Islet of Langerhans (tissue), 1 donor: ENCODE measurements at regions not wholly inside any gene's neighbourhood (a gene's known extent, or its start where the extent isn't known, plus 50 kb on each side); places are given as distances from the start of the nearest gene placed in this dataset.
A peak's percentile ranks its signal among the peaks of the same experiment; 100 is the strongest.

Experiments
- FAIRE-seq: peaks from one replicate; lab custom pipeline; 2011; peaks lifted over from hg19 to GRCh38; lab: Jason Lieb, UNC

DNA sequence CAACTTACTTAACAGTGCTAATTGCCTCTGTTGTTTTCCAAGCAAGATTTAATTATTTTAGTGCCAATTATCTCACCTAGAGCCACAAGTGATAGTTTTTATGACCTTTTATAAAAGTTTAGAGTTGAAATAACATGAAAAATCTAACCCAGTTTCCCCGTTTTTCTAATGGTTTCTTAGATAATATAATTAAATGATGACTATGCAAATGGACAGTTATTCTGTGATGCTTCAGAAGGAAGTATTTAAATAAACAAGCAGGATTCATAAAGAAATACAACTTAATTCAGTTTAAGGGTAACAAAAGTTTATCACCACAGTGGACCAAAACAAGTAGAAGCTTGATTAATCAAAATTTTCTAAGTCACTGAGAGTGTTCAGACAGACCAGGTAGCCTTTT is 721.2 kb upstream of the SOX9 start:
- FAIRE-seq = no peak

GRCh38 chr17:71402007-71402406 is 718.8 kb upstream of the SOX9 start:
- no peak for FAIRE-seq

DNA sequence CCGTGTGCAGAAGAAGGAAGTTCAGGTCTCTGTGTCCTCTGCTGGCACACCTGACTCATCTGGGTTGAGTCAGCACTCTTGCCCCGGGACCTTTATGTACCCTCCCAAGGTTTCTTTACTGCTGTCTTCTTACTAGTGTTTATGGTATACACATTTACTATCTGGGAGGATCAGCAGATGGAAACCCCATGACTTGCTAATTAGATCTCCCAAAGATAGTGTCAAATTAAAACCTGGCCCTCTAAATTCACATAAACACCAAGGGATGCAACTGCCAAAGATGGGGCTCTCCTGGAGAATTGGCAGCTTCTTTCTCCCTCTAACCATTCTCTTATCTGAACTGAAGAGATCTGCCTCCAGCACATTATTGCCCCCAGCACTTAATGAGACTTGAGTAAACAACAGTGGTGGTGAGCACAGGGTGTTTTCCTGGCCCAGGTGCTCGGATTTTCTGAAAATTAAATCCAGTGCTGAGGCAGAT is 718.1 kb upstream of the SOX9 start:
- FAIRE-seq = no peak

GRCh38 chr17:71405101-71405500 is 715.7 kb upstream of the SOX9 start:
- no peak for FAIRE-seq

- FAIRE-seq = no peak
Measured at GRCh38 chr17:71407981-71408380, 712.8 kb upstream of the SOX9 start.

DNA sequence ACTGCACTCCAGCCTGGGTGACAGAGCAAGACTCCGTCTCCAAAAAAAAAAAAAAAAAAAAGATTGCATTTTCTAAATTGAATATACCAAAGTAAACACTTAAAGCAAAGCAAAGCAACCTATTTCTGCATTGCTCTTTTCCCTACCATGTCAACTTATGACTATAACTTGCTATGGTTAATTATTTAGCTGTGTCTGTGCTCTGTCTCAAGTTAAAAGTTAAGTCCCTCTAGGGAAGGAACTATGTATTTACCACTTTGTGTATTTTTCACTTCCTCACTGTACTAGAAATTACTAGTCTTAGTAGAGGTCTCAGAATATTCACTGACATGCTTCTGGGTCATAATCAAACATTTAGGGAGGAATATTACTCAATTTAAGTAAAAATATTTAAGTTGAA is 711.7 kb upstream of the SOX9 start:
- FAIRE-seq = no peak

DNA sequence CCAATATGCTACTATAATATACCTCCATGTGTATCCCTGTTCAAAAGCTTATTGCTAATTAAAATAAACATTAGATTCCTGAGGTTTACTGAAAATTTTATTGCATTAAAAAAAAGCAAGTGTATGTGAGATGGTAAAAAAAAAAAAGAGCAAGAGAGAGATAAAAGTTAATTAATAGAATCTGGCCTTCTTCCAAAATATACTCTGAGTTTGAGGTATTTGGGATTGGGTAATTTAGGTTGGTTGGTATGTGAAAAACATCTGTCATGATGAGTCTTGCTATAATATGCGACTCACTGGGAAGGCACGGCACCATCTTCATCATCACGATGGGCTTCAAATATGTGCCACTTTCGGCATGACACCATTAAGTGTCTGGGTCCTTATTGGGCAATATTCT is 711.1 kb upstream of the SOX9 start:
- no peak for FAIRE-seq

DNA sequence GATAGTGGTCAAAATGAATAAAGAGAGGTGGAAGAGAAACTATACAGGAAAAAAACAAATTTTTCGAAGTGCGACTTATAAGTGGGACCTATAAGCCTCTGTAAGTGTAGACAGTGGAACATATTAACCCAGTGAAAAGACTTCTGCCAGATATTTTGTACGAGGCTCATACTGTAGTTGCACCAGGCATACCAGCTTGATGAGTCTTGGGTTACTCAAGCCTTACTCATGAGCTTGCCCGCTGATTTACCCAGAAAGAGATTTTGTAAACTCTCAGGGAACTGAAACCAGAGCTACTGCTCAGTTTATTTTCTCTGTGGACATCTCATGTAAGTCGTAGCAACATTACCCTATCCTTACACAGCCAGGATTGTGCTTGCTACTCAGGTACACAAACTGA is 708.0 kb upstream of the SOX9 start:
- no peak for FAIRE-seq

GRCh38 chr17:71413935-71414334 is 706.9 kb upstream of the SOX9 start:
- no peak for FAIRE-seq

DNA sequence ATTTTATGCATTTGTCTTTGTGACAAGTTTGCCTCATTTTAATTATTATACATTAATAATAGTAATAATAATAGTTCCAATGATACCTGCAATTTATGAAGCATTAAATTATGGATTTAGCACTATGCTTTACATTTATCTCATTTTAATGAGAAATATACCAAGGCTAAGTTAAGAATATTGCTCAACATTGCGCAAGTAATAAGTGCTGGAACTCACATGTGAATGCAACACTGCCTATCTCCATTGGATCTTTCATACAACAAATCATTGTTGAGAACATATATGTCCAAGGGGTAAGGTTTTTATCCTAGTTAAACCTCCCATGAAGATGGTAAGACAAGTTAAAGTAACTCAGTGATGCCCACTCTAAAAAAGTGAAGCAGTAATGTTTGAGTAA is 703.7 kb upstream of the SOX9 start:
- FAIRE-seq = no peak

DNA sequence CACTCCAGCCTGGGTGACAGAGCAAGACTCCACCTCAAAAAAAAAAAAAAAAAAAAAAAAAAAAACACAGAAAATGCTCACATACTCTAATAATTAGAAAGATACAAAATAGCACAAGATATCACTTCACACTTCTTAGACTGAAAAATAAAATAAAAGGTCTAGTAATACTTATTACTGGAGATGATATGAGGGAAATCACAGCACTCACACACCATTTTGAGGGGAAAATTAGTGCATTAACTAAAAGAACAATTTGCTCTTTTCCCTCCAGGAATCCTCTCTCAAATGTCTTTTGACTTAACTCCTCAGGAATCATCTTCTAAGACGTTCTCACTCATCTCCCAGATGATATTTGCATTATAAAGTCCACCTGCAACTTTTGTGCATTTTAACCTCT is 697.9 kb upstream of the SOX9 start:
- no peak for FAIRE-seq

GRCh38 chr17:71423871-71424546 is 696.8 kb upstream of the SOX9 start:
- peak; percentile 13 for FAIRE-seq

DNA sequence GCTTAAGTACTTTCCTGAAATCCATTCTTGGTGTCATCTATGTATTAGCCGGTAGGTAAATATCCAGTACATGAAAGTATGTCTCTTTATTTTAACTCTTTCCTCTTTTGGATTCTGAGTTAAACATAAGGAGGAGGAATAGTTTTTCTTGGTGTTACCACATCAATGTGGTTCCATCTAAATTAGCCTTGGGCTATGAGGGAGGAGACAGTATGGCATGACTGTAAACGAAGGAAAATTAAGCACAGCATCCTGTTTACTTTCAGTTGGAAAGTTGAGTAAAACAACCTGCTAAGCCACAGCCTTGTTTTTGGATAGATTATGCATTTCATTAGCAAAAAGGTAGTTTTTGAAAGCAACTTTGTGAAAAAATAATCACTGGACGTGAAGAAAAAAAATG is 693.0 kb upstream of the SOX9 start:
- FAIRE-seq = no peak

DNA sequence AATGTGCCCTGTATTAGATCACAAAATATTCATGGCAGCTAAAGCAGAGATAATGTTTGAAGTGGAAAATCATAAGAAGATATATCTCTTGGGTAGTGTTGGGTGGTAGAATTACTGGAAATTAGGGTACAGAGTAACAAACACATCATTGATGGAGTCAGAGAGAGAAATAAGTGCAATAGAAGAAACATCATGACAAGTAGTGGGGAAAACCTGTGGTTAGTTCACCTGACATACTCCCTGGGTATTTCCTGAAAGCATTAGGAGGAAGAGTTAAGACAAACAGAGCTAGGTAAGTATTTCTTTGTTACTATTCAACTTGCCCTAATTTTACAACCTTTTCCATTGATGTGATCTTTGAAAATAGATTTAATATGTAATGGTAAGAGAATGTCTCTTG is 691.9 kb upstream of the SOX9 start:
- no peak for FAIRE-seq

- FAIRE-seq = no peak
Measured at GRCh38 chr17:71430281-71430680, 690.5 kb upstream of the SOX9 start.

DNA sequence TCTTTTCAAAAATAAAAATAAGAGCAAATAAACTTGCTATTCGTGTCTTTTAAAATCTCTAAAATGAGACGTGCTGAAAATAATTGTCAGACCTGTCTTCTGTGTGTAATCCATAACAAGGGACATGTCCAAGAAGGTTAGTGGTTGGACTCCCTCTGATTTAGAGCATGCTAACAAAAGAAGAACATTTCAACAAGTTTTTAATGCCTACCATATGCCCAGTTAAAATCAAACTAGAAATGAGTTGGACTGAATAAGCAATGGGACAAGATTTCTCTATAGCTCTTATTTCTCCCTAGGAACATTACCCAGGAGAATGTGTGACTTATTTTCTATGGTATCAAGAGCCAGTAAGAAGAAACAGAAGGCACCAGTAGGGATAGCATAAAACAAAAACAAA is 689.7 kb upstream of the SOX9 start:
- FAIRE-seq = no peak

DNA sequence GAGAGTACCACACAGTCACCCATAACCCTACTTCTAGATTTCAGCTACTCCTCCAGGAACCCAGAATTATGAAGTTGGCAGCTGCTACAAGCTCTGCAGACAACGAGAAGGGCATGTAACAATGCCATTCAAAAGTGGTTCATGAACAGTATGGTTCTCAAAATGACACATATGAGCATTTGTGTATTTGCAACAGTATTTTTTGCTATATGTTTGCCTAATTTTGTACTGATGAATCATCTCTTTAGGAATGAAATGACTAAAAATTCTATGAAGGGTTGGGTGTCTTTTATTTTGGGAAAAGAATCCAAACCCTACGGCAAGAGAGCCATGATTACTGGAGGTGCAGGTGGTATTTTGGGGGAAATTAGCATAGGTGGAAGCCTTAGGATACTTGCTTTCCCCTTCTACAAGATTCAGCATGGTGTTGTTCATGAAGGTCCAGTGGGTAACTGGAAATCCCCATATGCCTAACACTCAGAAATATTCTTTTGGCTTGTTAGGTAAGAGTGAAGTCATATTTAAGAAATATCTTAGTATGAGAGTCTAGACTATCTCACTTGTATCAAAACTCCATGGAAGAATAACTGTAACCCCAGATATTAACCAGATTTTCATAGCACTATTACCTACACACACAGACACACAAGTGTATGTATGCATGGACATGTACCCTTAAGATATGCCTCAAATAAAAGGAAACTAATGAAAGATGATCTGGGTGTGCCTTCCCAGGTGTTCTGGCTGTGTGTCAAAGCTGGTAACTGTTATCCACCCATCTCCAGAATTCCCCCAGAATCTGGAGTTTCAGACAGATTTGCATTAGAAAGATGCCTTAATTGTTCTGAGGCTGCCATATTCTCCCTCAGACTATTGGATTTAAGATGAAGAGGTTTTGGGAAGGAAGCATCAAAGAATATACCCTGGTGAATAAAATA is 688.2 kb upstream of the SOX9 start:
- FAIRE-seq = no peak

DNA sequence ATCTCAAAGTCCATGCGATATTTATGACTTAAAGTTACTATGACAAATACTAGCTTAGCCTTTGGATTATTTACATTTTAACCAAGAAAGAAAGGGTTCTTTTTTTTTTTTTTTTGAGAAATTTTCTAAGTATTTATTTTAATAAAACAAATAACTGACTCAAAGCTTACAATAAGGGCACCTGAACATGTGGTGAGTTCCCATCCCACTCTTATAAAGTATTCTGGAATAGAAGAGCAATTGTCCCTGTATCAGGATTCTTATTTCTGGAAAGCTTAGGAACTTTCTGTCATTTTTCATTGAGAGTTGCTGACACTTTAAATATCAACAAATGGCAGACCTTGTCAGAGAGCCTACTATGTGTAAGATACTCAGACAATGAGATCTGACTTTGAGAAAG is 686.1 kb upstream of the SOX9 start:
- FAIRE-seq = peak; percentile 81

DNA sequence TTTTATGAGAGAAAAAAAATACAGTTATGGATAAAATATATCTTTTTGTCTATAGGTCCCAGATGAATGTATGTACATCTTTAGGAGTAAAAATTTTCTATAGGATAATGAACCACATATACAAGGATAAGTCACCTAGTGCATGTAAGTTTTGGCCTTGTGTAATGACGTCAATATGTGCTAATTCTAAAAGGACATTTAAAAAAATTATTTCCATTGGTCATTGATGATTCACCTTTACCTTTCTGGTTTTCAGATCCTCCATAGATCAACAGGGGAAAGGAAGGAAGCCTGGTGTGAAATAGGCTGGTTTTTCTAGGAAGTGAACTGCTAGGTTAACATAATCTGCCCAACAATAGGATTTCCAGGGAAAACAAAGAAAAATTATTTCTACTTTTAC is 684.3 kb upstream of the SOX9 start:
- no peak for FAIRE-seq

DNA sequence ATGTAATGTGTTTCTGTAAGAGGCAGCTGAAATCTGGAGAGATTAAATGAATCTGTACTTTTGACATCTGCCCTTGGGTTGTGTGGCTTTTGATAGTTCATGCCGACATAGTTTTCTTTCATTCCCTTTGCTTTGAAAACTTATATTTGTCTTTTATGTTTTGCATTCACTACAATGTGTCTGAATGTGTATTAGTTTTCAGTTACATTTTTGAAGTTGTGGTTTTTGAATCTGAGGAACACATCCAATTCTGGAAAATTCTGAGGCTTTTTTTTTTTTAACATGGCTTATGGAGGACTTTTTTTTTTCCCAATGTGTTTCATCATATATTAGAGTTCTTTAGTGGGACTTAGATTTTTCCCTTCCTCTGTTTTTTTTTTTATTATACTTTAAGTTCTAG is 683.7 kb upstream of the SOX9 start:
- FAIRE-seq = no peak

GRCh38 chr17:71438631-71439146 is 682.1 kb upstream of the SOX9 start:
- peak; percentile 99 for FAIRE-seq

GRCh38 chr17:71440513-71440912 is 680.3 kb upstream of the SOX9 start:
- FAIRE-seq = no peak

DNA sequence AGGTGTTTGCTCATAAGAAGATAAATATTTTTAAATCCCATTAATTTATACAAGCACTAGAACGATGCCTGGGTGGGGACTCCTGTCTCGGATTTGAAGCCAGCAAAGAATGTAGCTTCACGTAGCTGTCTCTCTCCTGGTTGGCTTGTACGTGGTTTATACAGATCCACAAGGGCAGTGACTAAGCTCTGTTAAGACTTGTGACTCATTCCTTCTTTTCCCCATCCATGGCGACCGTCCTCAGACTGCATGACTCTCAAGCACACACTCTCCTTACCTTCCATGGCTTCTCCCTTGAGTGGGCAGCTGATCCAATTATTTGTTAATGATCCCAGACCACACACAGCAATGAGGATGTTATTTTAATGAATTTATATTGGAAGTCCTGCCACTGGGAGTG is 679.7 kb upstream of the SOX9 start:
- FAIRE-seq = peak; percentile 58
